Fibroblast of peridontal ligament (primary cell): ENCODE measurements at regions not wholly inside any gene's neighbourhood (a gene's known extent, or its start where the extent isn't known, plus 50 kb on each side); places are given as distances from the start of the nearest gene placed in this dataset.

Source experiments
- DNase-seq: peaks from one replicate; pipeline ENCODE4 v3.0.0-alpha.2; 2010; ENCODE audit errors: extremely low read depth

DNA sequence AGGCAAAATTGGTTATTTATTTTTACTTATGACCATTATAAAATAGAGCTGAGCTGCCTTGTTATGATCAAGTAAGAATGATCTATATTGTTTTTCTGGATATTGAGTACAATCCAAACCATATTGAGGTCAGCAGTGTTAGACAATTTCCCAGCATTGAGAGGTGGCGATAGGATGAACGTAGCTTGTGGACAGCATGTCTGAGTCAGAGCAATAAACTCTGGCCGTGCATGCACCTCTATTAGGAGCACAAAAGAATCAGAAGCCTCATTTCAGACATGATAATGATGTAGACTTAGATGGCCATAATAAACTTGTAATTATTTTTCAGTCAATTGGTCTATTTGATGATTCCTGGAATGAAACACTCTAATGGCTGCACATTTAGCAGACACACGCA is 491.6 kb downstream of the RIT2 start:
- no peak for DNase-seq

DNA sequence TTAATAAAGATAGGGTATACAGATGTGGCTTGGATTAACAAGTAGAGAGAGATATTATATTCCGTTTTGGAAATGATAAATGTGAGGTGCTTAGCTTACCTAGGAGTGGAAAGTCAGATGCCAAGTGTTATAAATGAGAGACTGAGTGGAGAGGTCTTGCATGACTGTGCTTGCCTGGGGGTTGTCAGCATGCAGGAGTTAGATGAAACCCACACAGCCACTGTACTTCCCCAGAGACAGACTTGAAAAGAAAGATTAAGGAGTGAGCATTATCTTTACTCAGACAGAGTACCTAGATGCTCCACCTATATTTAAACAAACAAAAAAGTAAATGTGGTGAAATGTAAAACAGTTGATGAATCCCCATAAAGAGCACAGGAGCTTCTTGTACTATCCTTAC is 482.7 kb downstream of the RIT2 start:
- DNase-seq, result no peak

DNA sequence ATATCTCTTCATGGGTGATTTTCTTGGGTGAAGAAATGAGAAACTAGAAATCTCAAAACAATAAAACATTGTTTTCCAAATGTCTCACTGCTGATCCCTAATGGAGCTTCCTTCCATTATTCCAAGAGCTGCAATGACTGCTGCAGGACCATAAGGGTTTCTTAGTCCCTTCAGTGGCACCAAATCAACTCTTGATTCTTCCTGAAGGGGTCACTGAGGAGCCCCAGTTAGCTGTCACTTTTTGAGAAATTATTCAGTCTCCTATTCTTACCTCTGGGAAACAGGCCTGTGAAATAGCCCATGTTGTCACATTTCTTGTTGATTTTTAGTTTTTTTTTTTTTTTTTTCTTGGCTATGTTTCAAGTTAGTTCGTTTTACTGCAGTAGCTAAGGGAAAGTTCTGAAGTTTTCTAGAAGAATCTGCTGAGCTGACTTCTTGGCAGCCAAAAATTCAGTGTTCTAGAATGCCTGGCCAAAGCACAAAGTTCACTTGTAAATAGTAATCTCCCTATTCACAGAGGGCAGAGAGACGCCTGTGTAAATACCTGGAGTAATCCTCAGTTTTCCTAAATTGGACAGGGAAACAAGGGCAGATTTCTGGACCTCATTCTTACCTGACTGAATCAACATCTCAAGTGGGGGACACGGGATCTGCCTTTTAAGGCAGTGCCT is 480.0 kb downstream of the RIT2 start:
- DNase-seq, result no peak

DNA sequence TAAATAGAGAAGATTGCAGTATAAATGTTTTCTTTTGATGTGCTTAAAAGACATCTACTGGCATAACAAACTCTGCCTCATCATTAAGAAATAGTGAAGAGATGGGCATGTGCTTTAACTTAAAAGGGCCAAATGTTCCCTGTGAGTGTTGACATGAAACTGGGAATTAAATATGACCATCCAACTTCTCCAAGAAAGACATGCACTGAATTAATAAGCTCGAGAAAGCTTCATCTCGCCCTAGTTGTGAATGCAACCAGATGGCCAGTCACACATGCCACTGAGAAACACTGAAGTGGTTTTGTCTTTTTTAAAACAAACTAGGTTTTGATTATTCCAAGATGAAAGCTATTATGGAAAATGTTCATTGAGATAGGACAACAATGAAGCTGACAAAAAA is 479.2 kb downstream of the RIT2 start:
- DNase-seq, result no peak

DNA sequence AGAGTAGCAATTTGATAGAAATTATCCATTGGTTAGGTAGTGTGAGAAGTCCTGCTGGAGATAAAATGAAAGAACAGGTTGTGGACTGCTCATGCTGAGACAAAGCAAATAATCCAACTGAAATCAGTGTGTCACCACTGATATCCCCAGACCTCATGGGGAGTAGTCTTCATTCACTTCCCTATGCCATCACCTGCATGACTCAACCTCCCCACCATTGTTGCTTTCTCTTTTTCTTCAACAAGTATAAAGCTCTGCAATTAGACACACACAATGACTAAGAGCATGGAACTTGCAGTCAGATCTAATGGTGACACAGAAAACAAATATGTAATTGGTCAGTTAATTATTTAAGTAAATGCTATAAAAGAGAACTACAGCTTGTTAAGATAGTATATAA is 475.3 kb downstream of the RIT2 start:
- DNase-seq, result no peak

DNA sequence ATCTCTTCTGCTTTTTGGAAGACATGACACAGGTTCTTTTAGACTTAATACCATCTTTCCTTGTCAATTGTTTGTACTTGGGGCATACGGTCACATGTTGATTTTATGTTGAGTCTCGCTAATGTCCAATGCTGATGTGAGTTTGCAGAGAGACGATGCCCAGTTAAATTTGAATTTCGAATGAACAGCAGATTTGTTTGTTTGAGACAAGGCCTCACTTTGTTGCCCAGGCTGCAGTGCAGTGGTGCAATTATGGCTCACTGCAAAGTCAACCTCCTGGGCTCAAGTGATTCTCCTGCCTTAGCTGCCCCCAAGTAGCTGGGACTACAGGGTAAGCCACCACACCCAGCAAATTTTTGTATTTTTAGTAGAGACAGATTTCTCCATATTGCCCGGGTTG is 473.5 kb downstream of the RIT2 start:
- no peak for DNase-seq

DNA sequence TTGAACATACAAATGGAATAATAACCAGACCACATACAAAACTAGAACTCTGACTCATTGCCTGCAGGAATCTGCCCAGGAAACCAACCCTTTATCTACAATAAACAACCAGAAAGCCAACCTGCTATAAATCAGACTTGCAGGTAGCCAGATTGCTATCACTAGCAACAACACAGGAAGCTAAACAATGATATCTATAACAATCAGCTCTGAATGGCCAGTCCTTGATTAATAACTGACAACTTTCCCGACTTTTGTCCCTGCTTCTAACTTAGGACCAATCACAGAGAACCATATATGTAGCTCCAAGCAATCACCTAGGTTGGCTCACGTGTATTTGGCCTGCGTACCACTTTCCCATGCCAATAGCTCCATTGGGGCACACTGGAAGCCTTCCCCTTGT is 470.8 kb downstream of the RIT2 start:
- DNase-seq, result no peak

DNA sequence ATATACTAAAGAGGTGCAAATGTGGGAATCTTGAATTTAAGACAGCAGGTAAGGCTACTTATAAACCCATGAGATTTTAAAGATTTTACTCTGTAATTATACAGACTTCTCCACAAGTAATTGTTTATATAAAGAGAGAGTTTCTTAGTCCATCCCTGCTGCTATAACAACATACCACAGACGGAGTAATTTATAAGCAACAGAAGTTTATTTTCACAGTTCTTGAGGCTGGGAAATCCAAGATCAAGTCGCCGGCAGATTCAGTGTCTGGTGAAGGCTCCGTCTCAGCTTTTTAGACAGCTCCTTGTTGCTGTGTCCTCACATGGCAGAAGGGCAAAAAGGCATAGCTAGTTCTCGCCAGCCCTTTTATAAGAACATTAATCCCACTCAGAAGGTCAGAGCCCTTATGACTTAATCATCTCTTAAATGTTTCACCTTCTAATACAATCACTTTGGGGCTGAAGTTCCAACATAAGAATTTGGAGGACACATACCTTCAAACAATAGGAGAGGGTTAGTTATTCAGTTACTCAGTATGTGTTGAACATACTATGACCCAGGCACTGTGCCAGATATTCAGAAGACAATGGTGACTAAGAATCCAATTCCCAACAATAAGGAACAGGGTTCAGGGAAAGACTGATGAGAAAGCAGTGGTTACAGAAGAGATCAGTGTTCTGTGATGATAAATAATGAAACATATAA is 466.0 kb downstream of the RIT2 start:
- DNase-seq, result no peak

DNA sequence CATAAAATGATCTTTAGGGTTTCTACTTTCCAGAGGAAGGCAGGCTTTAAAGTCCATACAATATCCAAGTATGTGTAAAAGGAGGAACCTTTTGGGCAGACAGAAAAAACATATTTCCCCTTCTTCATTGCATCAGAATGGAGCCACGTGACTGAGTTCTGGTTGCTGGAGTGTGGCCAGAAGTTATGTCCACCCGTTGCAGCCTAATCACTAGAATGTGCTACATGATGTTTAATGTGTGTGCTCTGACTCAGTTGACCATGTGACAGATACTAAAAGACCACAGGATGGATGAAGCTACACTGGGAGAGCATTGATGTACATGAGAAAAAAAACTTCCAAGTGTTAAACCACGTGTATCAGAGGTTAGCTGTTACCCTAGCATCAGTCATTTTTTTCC is 460.9 kb downstream of the RIT2 start:
- DNase-seq, result no peak

DNA sequence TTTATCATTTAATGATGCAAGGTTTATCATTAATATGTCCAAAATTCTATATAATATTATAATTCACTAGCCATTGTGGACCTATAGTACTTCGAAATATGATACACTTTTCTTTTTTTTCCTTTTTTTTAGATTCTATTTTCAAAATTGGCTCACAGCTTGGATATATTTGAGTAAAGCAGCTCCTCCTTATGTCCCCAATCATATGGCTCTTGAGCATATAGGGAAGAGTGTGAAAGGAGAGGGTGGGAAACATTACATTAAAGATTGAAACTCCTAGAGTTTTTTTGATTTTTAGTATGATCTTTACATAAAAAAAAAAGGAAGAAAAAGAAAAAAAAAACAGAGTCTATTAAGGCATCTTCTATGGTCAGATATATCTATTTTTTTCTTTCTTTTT is 457.9 kb downstream of the RIT2 start:
- no peak for DNase-seq

DNA sequence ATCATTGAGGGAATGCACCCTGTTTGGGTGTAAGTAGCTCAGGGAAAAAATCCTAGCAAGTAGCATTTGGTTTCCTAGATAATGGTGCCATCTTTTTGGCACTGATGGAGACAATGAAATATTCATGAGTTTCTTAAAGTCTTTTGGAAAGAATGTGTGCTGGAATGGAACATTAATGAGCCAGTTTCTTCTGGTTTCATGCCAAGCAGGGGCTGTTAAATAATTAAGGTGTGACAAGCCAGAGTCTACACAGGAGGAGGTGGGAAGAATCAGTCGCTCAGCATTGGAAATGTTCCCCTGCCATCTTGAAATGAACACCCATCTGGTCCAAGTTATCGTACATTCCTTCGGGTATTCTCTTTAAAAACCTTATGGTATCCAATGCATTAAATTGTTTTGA is 457.3 kb downstream of the RIT2 start:
- DNase-seq, result no peak

DNA sequence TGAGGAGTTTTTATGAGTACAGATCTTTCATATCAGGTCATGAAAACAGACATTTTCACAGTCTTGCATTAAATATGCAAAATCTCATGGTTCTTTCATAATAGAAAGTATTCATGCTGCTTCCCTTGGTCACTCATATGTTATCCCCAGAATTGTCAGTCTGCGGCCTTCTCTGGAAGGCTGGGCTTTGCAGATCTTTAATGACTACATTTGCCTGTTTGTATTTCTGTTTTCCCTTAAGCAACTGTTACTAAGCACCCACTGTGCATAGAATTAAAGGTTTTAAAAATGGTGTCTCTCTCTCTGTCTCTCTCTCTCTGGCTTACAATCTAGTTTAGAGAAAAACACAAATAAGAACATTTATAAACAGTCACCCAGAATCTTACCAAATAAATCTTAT is 456.3 kb downstream of the RIT2 start:
- DNase-seq, result no peak

DNA sequence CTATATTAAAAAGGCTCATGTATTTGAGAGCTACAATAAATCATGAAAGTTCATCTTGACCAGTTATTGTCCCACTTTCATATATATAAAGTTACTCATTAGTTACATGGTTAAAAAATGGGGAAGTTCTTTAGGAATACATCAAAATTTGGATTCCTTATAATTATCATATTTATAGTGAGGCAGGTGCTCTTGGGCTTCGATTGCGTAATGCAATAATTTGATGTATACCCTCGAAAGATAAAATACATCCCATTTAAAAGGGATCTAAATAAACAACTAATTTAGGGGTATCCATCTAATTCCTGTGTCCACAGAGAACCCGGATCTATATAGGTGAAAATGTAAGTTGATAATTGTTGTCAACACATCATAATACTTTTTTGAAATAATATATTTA is 444.6 kb downstream of the RIT2 start:
- no peak for DNase-seq

DNA sequence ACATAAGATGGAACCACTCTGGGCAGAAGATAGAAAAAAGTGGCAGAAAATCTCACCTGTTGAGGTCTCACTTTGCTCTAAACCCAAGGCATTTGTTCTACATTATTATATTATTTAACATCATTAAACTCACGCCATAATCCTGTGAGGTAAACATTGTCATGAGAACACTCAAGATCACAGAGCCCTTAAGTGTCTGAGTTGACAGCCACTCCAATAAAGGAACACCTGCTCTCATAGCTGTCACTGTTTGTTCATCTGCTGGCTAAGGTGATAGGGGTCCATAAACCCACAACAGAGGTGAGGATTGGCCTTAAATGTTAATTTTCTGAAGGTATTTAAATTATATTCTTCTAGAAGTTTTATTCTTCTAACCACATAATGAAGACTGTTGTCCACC is 439.7 kb downstream of the RIT2 start:
- DNase-seq, result no peak

DNA sequence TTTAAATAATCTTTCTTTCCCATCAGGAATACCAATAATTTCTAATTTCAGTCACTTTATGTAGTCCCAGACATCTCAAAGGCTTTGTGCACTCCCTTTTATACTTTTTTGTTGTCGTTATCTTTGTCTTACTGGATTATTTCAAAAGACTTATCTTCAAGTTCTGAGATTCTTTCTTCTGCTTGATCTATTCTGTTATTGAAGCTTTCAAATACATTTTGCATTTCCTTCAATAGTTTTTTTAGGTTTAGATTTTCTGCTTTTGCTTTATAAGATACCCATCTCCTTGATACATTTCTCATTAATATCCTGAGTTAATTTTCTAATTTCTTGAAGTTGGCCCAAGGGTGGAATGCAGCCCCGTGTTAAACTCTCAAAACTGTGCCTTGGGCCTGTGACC is 432.4 kb downstream of the RIT2 start:
- no peak for DNase-seq

DNA sequence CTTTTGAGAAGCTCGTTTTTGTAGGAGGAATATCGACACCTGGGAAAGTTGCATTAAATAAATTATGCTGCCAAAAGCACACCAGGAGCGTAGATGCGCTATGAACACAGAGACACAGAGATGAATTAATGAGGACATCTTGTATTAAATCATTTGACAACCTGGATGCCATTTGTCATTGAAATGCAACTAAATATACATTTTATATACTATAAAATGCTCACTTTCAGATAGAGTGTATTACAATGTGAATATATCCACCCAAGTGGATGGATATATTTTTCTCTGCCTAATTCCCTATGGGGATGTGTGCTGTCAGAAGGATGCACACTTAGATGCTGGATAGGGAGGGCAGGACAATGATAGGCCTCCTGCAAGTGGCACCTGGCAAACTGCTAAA is 426.2 kb downstream of the RIT2 start:
- DNase-seq, result no peak
